MM.1S (cell line): ENCODE measurements at regions not wholly inside any gene's neighbourhood (a gene's known extent, or its start where the extent isn't known, plus 50 kb on each side); places are given as distances from the start of the nearest gene placed in this dataset.

Source experiments
- EZH2 ChIP-seq: fragments of 300-600 bp; sonication (generic); optimal IDR thresholded peaks from 2 replicates; pipeline ENCODE3; 2017; ENCODE audit warnings: low read depth, mild to moderate bottlenecking, antibody characterized with exemption, low read length, mixed read lengths
- EZH2phosphoT487 ChIP-seq: fragments of 300-600 bp; sonication (generic); IDR thresholded peaks from 2 replicates; pipeline ENCODE4 v1.6.1; 2018; ENCODE audit warnings: antibody characterized with exemption, low read length
- TF ChIP-seq, protein P1 (sequence below): fragments of 300-600 bp; sonication (generic); IDR thresholded peaks from 2 replicates; pipeline ENCODE4 v1.5.1; 2016; ENCODE audit warnings: antibody characterized with exemption, low read length, mixed read lengths

DNA sequence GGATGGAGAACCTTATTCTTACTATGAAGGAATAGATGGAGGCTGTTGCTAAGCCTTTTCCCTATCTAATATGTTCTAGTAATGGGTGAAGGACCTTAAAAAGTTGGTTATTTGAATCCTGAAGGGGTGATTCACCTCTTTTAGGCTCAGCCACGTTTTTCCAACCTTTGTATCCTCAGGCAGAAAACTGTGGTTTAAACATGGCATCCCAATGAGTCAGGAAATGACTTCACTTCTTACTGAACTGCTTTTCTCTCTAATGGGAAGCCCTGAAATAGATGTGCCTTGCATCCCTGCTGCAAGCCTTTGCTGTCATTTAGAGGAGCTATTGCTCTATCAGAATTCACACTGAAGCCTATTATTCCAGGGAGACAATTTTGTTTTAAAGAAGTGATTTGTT is 191.0 kb upstream of the ARX start:
- TF ChIP-seq, protein P1, sequence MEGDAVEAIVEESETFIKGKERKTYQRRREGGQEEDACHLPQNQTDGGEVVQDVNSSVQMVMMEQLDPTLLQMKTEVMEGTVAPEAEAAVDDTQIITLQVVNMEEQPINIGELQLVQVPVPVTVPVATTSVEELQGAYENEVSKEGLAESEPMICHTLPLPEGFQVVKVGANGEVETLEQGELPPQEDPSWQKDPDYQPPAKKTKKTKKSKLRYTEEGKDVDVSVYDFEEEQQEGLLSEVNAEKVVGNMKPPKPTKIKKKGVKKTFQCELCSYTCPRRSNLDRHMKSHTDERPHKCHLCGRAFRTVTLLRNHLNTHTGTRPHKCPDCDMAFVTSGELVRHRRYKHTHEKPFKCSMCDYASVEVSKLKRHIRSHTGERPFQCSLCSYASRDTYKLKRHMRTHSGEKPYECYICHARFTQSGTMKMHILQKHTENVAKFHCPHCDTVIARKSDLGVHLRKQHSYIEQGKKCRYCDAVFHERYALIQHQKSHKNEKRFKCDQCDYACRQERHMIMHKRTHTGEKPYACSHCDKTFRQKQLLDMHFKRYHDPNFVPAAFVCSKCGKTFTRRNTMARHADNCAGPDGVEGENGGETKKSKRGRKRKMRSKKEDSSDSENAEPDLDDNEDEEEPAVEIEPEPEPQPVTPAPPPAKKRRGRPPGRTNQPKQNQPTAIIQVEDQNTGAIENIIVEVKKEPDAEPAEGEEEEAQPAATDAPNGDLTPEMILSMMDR: no peak
- TF ChIP-seq EZH2: no peak
- no peak for TF ChIP-seq EZH2phosphoT487
